ENCODE measurements at regions not wholly inside any gene's neighbourhood (a gene's known extent, or its start where the extent isn't known, plus 50 kb on each side); places are given as distances from the start of the nearest gene placed in this dataset.
A peak's percentile ranks its signal among the peaks of the same experiment; 100 is the strongest.

DNA sequence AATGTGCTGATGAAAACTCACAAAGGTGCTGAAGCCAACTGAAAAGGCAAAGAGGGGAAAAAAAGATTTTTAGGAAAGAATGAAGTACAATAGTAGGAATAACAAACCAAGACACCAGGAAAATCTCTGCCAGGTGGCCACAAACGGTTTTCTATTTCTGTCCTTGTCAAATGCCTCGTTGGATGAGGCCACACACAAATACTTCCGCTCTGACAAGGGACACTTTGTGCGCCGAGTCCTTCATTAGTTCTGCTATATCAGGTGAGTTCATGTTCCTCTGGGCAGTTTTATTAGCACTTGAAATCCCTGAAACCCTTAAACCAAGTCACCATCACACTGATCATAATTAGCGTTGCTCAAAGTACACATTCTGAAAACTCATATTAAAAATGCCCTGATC is 373.1 kb downstream of the VPS13C start:
- ATAC-seq (replicated peaks in 1 of 2): no peak
- peaks cover 16% of the 10 kb centered on the region for H3K27me3 Mint-ChIP-seq (ENCODE audit: low read depth)
- no peak overlapping the region for H3K27ac Mint-ChIP-seq
- H3K9me3 Mint-ChIP-seq: no peaks in the 10 kb centered on the region
- no peaks in the 10 kb centered on the region for H3K4me1 Mint-ChIP-seq (ENCODE audit: low read depth)
- H3K4me3 Mint-ChIP-seq: no peak overlapping the region
- DNase-seq: no peak
- H3K36me3 Mint-ChIP-seq (ENCODE audit: insufficient read depth in 2 of 2): no peaks in the 10 kb centered on the region

DNA sequence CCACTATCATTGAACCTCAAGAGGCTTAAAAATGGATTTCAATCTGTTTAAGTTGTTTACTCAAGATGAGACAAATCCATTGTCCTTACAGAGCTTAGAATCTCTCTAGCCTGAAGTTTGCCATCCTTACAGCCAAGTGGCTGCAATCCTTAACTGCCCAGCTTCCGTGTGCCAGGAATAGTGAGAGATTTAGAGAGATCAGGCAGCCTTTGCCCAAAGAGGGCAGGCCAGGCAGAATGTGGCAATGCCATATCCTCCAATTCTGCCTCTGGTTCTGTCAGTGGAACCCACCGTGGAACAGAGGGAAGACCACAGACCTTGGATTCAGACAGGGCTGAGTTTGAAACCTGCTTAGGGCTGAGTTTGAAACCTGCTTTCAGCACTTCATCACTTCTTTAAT is 374.3 kb downstream of the VPS13C start:
- DNase-seq: no peak
- ATAC-seq (replicated peaks in 1 of 2): no peak
- H3K4me1 Mint-ChIP-seq (ENCODE audit: low read depth): no peaks in the 10 kb centered on the region
- H3K4me3 Mint-ChIP-seq: no peak overlapping the region
- H3K27me3 Mint-ChIP-seq (ENCODE audit: low read depth): peaks cover 23% of the 10 kb centered on the region
- H3K27ac Mint-ChIP-seq: no peak overlapping the region
- H3K9me3 Mint-ChIP-seq: no peaks in the 10 kb centered on the region
- H3K36me3 Mint-ChIP-seq (ENCODE audit: insufficient read depth in 2 of 2): no peaks in the 10 kb centered on the region

DNA sequence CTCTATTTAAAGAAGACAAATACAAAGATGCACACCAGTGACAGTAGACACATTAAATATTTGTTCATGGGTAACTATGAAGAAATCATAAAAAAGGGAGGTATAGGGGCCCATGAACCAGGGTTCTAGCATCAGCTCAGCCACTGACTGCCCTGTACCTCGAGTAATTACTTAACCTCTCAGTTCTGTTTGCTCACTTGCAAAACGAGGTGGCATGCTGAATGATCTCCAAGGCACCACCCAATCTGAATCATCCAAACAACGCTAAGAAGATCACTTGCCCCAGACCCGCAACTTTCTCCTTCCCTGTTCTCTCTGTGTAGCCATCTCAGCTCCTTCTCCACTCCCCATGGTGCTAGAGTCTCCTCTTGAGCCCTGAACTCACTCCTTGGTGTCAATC is 374.7 kb downstream of the VPS13C start:
- Mint-ChIP-seq H3K4me1 (ENCODE audit: low read depth) (no peaks in the 10 kb centered on the region), H3K36me3 (ENCODE audit: insufficient read depth in 2 of 2) (no peaks in the 10 kb centered on the region), H3K9me3 (no peaks in the 10 kb centered on the region), H3K27me3 (ENCODE audit: low read depth) (peaks cover 23% of the 10 kb centered on the region), H3K4me3 (no peak overlapping the region), H3K27ac (no peak overlapping the region)
- no peak for ATAC-seq (replicated peaks in 1 of 2)
- no peak for DNase-seq

DNA sequence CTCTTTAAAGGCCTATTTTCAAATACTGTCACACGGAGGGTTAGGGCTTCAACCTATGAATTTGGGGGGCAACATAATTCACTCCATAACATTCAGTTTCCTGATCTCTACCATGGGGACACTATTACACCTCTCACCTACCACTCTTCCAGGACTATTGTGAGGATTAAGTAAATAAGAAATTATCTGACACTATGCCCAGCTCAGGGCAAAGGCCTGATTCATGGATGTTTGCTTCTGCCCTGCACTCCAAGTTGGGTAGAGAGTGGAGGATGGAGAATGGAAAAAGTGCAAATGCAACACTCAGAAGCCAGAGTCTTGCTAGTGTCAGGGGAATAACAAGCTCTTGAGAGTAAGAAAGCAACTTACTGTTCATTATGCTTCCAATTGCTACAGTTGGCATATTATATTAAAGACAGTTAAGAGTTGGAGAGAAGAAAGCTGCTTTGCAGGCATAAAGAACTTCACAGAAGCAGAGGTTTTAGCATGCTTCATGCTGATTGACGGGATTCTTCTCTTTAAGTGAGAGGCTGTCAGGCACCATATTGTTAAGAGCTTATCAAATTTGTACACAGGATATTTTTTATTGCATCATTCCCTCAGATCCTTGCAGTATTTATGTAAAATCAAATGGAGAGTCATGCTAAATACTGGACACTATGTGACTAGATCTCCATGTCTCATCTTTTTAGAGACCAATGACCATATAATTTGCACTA is 375.3 kb downstream of the VPS13C start:
- Mint-ChIP-seq H3K4me1 (ENCODE audit: low read depth) (no peaks in the 10 kb centered on the region), H3K27ac (no peak overlapping the region), H3K4me3 (no peak overlapping the region), H3K27me3 (ENCODE audit: low read depth) (peaks cover 17% of the 10 kb centered on the region), H3K9me3 (no peaks in the 10 kb centered on the region), H3K36me3 (ENCODE audit: insufficient read depth in 2 of 2) (no peaks in the 10 kb centered on the region)
- no peak for ATAC-seq (replicated peaks in 1 of 2)
- DNase-seq: no peak

DNA sequence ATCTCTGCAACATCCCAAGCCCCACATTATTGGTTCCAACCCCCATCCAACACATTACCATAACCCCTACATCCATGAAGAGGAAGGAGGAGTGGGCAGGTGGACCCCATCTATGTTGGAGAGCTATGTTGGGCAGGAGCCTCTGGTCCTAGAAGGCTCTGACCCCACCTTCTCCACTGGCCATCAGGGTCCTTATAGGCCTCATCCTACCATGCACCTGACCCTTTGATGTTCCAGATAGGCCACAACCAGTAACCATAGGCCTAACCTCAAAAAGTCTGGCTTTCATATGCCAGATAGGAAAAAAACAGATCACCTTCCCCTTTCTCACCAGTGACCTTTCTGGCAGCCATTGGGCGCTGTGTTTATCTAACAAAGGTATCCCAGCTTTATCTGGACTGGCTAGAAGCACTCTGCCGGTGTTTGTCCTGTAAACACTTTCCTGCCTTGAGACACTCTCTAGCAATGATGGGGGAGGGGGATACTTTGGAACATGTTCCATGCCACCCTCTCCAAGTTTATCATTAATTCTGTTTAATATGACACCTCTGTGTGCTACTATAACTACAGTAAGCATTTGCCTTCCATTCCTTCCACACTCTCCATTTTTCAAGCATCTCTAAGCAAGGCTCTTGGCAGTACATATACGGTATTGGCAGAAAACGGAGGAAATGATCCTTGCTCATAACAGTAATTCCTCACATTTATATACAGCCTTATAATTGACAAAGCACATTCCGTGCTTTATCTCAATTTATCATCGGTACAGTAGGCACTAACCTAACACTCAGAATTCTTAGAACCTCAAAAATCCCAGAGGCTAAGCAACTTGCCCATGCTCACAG is 377.1 kb downstream of the VPS13C start:
- ATAC-seq (replicated peaks in 1 of 2): no peak
- Mint-ChIP-seq H3K4me1 (ENCODE audit: low read depth) (no peaks in the 10 kb centered on the region), H3K9me3 (no peaks in the 10 kb centered on the region), H3K4me3 (no peak overlapping the region), H3K27me3 (ENCODE audit: low read depth) (peaks cover 17% of the 10 kb centered on the region), H3K27ac (no peak overlapping the region), H3K36me3 (ENCODE audit: insufficient read depth in 2 of 2) (no peaks in the 10 kb centered on the region)
- DNase-seq: no peak

DNA sequence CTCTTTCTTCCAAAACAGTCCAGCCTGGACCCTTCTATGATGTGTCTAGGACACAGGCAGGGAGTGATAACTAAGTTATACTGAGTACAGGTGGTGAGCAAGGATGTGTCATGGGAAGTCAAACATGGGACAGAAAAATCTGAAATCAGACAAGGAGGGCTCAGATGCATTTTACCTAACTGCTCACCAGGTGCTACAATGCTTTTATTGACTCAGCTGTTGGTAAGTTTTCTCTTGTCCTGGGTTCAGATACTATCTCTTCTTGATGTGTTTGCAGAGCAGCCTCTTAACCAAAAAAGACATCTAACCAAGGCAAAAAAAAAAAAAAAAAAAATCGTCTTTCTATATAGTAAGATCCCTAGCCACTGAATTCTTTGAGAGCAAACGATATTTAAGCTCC is 378.6 kb downstream of the VPS13C start:
- Mint-ChIP-seq H3K27me3 (ENCODE audit: low read depth) (peaks cover 23% of the 10 kb centered on the region), H3K27ac (no peak overlapping the region), H3K36me3 (ENCODE audit: insufficient read depth in 2 of 2) (no peaks in the 10 kb centered on the region), H3K4me1 (ENCODE audit: low read depth) (no peaks in the 10 kb centered on the region), H3K4me3 (no peak overlapping the region), H3K9me3 (no peaks in the 10 kb centered on the region)
- DNase-seq: no peak
- ATAC-seq (replicated peaks in 1 of 2): no peak

DNA sequence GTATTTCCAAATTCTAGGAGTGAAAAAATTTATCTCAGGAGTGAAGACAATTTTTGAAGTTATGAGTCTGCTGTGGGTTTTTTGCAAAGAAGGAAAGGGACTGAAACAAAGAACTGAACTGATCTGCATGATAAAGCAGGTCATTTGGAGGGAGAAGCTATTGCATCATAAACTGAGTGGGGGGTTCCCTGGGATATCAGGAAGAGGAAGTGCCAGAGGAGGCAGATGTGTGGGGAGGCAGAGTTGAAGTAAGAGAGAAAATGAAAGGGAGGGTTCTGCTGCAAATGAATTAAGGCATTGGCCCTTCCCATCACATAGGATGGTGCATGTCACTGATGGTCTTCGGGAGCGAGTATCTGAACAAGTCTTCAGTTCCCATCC is 379.2 kb downstream of the VPS13C start:
- ATAC-seq (replicated peaks in 1 of 2) (no peak), DNase-seq (no peak)
- H3K4me1 Mint-ChIP-seq (ENCODE audit: low read depth): no peaks in the 10 kb centered on the region
- H3K27ac Mint-ChIP-seq: peak overlapping the region; percentile 12
- H3K9me3 Mint-ChIP-seq: no peaks in the 10 kb centered on the region
- H3K4me3 Mint-ChIP-seq: no peak overlapping the region
- H3K27me3 Mint-ChIP-seq (ENCODE audit: low read depth): peaks cover 23% of the 10 kb centered on the region
- no peaks in the 10 kb centered on the region for H3K36me3 Mint-ChIP-seq (ENCODE audit: insufficient read depth in 2 of 2)

DNA sequence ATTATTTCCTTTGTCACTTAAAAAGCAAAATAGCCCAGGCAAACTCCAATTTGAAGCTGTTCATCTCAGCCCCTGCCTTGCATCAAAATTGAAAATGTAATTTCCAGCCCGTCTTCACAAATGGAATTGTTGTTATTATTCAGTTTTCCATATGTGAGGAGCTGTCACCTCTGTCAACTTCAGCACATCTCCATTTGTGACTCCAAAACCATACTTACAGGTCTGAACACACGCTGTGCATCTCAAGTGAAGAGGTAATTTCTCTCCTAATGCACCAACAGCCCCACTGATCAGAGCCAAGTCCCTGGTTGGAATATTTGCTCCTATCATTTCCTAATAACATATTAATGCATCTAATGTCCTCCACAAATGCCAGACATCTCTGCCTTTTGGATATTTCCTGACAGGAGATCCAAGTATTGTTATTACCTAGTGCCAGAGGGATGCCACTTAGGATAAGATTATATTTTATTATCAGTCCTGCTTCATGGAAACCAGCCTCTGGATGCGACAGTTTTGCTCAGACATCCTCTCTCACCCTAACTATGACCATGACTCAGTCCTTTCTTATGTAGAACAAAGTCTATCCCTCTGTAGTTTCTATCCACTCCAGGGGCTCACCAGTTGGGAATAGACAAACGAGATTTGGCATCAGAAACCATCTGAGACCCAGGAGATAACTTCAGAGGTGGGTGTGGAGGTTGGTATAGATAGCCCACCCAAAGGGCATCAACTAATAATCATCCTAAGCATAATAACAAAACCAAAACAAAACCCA is 379.8 kb downstream of the VPS13C start:
- ATAC-seq (replicated peaks in 1 of 2): no peak
- no peaks in the 10 kb centered on the region for H3K36me3 Mint-ChIP-seq (ENCODE audit: insufficient read depth in 2 of 2)
- no peaks in the 10 kb centered on the region for H3K9me3 Mint-ChIP-seq

DNA sequence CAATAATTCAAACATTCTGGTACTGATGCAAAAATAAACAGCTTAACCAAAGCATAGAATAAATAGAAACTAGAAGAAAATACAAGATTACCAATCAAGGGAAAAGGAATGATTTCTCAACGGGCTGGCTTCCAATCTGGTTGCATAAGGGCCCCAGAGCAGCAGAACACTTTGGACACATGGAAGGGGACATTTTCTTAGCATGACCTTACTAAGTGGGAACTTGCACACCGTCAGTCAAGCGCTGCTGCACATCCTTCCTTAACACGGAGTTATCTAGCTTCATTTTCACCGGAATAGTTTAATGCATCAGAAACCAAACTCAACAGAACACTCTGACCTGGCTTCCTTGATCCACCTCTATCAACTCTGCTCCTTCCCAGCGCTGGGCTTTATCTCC is 388.5 kb downstream of the VPS13C start:
- H3K4me1 Mint-ChIP-seq (ENCODE audit: low read depth): no peaks in the 10 kb centered on the region
- H3K27me3 Mint-ChIP-seq (ENCODE audit: low read depth): peaks cover 2% of the 10 kb centered on the region
- DNase-seq (no peak), ATAC-seq (replicated peaks in 1 of 2) (no peak)
- no peak overlapping the region for H3K4me3 Mint-ChIP-seq
- no peaks in the 10 kb centered on the region for H3K36me3 Mint-ChIP-seq (ENCODE audit: insufficient read depth in 2 of 2)
- H3K9me3 Mint-ChIP-seq: no peaks in the 10 kb centered on the region
- no peak overlapping the region for H3K27ac Mint-ChIP-seq

More for the DNA sequence above, 379.8 kb downstream of the VPS13C start:
- H3K27me3 Mint-ChIP-seq (ENCODE audit: low read depth): peaks cover 18% of the 10 kb centered on the region
- DNase-seq: no peak
- no peak overlapping the region for H3K4me3 Mint-ChIP-seq
- H3K27ac Mint-ChIP-seq: peak overlapping the region; percentile 12
- H3K4me1 Mint-ChIP-seq (ENCODE audit: low read depth): no peaks in the 10 kb centered on the region

DNA sequence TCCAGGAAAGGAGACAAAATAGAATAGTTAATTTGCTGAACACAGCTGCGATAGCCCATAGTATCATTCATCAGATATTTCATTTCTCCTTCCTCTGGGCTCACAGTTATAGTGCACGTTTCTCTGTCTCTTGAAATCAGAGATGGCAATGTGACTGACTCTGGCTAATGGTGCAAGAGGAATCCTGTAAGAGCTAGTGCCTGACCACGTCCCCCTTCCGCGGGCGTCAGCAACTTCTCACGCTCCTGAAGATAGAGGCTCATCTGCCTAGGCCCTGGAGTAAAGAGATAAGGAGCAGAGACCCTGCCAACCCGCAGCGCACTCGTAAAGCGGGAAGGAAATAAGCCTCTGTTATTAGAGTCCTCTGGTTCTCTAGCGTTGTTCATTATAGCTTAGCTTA is 391.8 kb downstream of the VPS13C start:
- Mint-ChIP-seq H3K4me3 (no peak overlapping the region), H3K36me3 (ENCODE audit: insufficient read depth in 2 of 2) (no peaks in the 10 kb centered on the region), H3K4me1 (ENCODE audit: low read depth) (no peaks in the 10 kb centered on the region), H3K9me3 (no peaks in the 10 kb centered on the region), H3K27ac (no peak overlapping the region), H3K27me3 (ENCODE audit: low read depth) (peaks cover 26% of the 10 kb centered on the region)
- DNase-seq: no peak
- no peak for ATAC-seq (replicated peaks in 1 of 2)

DNA sequence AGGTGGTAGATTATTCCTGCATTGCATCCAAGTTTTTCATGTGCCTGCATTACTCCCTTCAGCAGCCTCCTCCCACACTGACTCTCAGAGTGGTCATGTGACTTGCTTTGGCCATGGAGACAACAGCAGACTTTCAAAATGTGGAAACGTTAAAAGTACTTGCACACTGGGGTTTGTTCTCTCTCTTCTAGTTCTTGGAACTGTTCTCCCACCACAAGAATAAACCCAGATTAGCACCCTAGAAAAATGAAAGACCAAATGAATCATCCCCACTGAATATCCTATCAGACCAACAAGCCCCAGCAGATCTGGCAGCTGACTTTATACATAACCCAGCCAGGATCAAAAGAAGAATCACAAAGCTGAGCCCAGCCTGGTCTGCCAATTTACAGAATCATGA is 398.5 kb downstream of the VPS13C start:
- Mint-ChIP-seq H3K36me3 (ENCODE audit: insufficient read depth in 2 of 2) (no peaks in the 10 kb centered on the region), H3K4me1 (ENCODE audit: low read depth) (no peaks in the 10 kb centered on the region), H3K9me3 (peaks cover 0 to 2% of the 10 kb centered on the region in 2 donors), H3K27ac (no peak overlapping the region), H3K4me3 (no peak overlapping the region), H3K27me3 (ENCODE audit: low read depth) (peaks cover 49% of the 10 kb centered on the region)
- ATAC-seq (replicated peaks in 1 of 2) (no peak), DNase-seq (no peak)

DNA sequence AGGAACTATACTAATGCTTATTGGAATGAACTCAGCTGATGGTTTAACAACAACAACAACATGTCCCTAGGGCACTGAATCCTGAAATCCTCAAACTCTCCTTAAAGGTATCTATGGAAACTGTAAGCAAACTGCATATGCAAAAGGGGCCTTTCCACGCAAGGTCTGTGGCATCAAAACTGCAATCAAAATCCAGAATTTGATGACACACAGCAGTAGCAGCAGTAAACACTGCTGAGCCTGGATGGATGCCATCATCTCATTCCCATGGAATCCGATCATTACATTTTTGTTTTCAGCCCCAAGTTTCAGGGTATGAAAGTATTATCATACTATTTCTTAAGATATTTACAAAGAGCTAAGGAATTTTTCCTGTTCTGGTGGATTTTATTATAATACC is 399.7 kb downstream of the VPS13C start:
- peaks cover 0 to 2% of the 10 kb centered on the region in 2 donors for H3K9me3 Mint-ChIP-seq
- no peaks in the 10 kb centered on the region for H3K36me3 Mint-ChIP-seq (ENCODE audit: insufficient read depth in 2 of 2)
- ATAC-seq (replicated peaks in 1 of 2): no peak
- no peaks in the 10 kb centered on the region for H3K4me1 Mint-ChIP-seq (ENCODE audit: low read depth)
- H3K27ac Mint-ChIP-seq: no peak overlapping the region
- DNase-seq: no peak
- no peak overlapping the region for H3K4me3 Mint-ChIP-seq
- peaks cover 41% of the 10 kb centered on the region for H3K27me3 Mint-ChIP-seq (ENCODE audit: low read depth)

DNA sequence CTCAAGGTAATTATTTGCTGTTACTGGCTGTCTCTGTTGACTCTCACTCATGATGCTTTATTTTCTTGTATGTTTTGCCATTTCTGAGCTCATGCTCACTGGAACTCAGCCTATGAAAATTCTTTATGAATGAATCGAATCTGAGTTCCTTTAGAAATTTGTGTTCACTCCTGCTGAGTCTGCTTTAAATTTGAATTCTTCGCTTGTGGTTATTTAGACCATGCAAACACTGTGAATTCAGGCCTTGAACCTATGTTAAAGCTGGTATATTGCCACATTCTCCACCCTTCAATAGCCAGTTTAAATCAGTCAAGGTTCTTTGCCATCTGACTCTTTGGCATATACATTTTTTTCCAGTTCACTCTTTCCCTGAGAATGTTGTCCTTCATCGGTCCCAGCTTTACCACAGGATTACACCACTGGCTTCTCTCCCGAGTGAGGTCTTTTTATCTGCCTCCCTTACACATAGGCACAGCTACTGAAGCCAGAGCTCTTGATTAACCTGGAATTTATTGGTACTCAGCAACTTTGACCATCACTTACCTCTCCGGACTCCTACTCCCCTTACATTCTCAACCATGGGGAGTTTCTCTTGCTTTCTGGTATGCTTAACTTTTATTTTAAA is 400.6 kb downstream of the VPS13C start:
- no peak for ATAC-seq (replicated peaks in 1 of 2)
- H3K4me3 Mint-ChIP-seq: no peak overlapping the region
- peaks cover 0 to 2% of the 10 kb centered on the region in 2 donors for H3K9me3 Mint-ChIP-seq
- no peaks in the 10 kb centered on the region for H3K36me3 Mint-ChIP-seq (ENCODE audit: insufficient read depth in 2 of 2)
- no peak for DNase-seq
- no peak overlapping the region for H3K27ac Mint-ChIP-seq
- H3K27me3 Mint-ChIP-seq (ENCODE audit: low read depth): peaks cover 32% of the 10 kb centered on the region
- no peaks in the 10 kb centered on the region for H3K4me1 Mint-ChIP-seq (ENCODE audit: low read depth)
